COLO668 (cell line): ENCODE measurements at regions not wholly inside any gene's neighbourhood (a gene's known extent, or its start where the extent isn't known, plus 50 kb on each side); places are given as distances from the start of the nearest gene placed in this dataset.

Experiments used
- DNase-seq: peaks from one replicate; lab custom pipeline; 2025; ENCODE audit not compliant: unreplicated experiment; lab: John Stamatoyannopoulos, UW

- no peak for DNase-seq
Observed at GRCh38 chr4:102439812-102440211, 61.3 kb upstream of the NFKB1 start.

- no peak for DNase-seq
Observed at GRCh38 chr4:102440498-102440897, 60.7 kb upstream of the NFKB1 start.

- no peak for DNase-seq
Observed at GRCh38 chr4:102441978-102442911, 58.9 kb upstream of the NFKB1 start.

- no peak for DNase-seq
Observed at GRCh38 chr4:102444752-102445151, 56.4 kb upstream of the NFKB1 start.

- DNase-seq = no peak
Observed at GRCh38 chr4:102445213-102445612, 55.9 kb upstream of the NFKB1 start.

GRCh38 chr4:102447413-102447812, 53.7 kb upstream of the NFKB1 start:
- DNase-seq = no peak

GRCh38 chr4:102449751-102450352, 51.3 kb upstream of the NFKB1 start:
- peak; percentile 38 for DNase-seq

GRCh38 chr4:102451266-102451665, 49.9 kb upstream of the NFKB1 start:
- no peak for DNase-seq
